ENCODE measurements at regions not wholly inside any gene's neighbourhood (a gene's known extent, or its start where the extent isn't known, plus 50 kb on each side); places are given as distances from the start of the nearest gene placed in this dataset.

DNA sequence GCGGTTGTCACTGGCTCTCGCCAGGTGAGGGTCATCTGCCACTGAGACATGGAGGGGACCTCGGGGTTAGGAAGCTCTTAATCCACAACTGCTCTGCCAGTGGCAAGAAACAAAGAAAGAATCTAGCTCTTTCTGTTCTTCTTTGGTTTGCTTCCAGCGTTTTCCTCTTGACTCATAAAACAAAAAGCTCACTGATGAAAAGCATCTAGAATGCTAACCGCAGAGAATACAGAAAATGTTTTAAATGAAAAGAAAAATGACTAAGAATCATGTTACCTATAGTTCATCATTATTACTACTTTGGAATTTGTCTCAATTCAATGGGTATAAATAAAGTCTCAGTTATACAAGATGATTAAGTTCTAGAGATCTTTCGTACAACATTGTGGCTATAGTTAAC lies 274.8 kb upstream of the TENM3 start:
- DNase-seq: no peak

DNA sequence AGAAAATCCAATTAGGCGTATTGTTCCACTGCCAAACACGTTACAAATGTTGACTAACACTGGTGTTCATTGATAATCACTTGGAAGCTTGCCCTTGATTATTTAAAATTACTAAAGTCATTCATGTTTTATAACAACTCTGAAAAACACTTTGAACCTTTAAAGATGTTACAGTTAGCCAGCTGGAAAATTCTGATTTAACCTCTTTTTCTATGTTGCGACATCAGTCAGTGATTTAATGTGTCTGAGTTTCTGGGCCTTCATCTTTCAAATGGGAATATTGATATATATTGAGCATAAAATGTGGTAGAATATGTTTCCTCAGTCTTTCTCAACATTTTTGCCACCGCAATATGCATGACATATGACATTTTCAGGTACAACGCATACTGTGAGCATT lies 274.1 kb upstream of the TENM3 start:
- DNase-seq: no peak

DNA sequence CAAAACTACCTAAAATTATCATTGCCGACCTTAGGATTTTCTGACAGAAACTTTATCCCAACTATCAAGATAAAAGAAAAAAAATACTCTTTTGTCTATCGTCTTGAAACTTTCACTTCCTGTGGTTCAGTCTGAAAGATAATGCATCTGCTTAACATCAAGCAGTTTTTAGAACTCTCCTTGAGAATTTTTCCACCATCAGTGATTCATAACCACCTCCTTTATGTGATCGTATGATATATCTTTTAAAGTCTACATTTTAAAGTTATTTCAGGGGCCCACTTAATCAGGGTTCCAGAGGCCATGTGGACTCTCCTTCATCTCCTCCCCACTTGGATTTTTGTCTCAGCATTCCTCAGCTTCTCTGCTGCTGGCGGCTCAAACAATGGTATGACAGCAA lies 272.8 kb upstream of the TENM3 start:
- DNase-seq: no peak

DNA sequence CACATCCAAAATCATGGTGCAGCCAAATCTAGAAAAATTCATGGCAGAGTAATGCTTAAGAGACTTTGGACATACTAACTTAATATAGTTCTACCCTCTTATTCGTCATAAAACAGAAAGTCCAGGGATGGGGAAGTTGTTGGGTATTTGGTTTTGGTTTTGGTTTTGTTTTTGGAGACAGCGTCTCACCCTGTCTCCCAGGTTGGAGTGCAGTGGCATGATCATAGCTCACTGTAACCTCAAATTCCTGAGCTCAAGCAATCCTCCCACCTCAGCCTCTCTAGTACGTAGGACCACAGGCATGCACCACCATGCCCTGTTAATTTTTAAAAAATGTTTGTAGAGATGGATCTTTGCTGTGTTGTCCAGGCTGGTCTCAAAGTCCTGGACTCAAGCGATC lies 271.8 kb upstream of the TENM3 start:
- DNase-seq: no peak

DNA sequence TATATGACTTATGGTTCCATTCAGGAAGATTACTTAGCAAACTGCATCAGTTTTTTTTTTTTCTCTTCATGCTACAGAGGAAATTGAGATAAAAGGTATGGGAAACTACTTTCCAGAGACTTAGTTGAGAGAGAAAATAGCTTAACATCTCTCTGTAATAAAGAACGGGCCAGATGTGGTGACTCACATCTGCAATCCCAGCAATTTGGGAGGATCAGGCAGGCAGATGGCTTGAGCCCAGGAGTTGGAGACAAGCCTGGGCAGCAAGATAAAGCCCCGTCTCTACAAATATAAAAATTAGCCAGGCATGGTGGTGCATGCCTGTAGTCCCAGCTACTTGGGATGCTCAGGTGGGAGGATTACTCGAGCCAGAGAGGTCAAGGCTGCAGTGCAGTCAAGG lies 271.2 kb upstream of the TENM3 start:
- DNase-seq: no peak

DNA sequence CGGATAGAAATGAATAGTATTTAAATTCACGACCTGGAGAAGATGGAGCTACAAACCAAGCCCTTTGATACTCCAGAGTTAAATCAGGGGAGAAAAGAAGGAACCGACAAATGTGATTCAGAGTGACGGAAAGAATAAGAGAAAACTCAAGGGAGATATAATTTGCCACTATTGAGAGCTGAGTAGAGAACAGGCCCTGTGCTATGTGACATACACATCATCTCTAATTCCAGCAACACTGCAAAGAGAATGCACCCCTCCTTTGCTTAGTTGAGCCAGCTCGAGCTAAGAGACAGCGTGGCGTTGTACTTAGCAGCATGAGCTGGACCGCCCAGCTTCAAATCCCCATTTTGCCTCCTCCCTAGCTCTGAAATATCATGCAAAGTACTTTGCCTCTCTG lies 266.4 kb upstream of the TENM3 start:
- DNase-seq: no peak

DNA sequence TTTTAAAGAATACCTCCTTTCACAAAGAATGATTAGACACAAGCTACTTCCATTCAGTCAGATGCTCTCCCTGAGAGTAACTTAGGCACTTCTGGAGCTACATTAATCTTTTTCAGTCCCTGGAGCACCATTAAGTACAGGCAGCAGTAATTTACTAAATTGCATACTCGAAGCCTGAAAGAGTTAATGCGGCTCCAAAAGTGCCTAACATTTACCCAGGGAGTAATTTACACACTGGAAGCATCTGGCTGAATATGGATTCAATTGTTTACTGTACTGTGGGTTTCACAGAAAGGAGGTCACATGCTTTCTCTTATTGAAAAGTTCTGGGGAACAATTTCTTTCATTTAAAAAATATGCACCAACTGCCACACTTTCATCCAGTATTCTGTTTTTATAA lies 260.8 kb upstream of the TENM3 start:
- no peak for DNase-seq

DNA sequence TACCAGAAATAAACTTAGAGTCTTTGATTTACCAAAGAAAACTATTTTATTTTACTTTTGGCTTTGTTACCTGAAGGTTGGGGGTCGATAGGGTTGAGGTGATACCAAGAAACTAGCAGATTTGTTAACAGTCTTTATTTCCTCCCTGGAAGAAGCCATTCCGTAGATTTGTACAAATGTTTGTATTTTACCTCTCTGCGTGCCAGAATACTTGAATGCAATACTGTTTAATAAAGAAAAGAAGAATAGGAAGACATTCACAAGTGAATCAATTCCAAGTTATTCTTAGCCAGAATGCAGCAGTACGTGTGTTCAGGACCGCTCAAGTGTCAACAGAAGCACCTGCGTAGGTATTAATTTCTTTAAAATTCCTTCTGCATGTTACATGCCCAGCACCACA lies 260.3 kb upstream of the TENM3 start:
- no peak for DNase-seq

DNA sequence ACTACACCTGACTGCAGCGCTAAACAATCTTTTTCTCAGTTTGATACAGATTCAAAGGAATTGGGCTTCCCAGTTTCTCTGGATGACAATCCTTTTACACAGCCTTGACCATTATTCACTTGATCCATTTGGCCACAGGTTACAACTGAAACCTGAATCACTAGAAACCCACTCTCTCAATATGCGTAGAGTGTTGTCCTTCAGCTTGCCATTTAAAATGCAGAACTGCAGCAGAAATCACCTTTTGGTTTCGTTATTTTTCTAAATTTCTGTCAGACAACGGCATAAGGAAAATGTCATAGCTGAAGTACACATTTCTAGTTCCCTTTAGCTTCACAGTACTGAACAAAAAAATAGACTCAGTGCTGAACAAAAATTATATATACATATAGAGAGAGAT lies 255.8 kb upstream of the TENM3 start:
- no peak for DNase-seq

DNA sequence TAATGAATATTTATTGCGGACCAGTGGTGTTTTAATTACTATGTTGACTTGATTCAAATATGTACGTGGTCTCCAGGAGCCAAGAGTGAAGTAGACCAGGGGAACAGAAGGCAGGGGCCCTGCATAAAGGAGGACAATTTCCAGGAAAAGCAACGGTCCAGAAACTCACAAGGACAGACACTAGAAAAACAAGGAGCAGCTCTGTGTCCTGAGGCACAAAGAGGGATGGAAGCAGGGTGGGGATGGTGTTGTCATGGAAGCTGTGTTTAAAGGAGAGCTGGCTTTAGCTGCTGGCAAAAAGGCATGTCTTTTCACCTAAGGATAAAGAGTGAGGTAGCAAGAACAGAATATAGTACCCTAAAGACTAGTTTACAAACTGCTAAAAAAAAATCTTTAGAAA lies 254.1 kb upstream of the TENM3 start:
- no peak for DNase-seq

DNA sequence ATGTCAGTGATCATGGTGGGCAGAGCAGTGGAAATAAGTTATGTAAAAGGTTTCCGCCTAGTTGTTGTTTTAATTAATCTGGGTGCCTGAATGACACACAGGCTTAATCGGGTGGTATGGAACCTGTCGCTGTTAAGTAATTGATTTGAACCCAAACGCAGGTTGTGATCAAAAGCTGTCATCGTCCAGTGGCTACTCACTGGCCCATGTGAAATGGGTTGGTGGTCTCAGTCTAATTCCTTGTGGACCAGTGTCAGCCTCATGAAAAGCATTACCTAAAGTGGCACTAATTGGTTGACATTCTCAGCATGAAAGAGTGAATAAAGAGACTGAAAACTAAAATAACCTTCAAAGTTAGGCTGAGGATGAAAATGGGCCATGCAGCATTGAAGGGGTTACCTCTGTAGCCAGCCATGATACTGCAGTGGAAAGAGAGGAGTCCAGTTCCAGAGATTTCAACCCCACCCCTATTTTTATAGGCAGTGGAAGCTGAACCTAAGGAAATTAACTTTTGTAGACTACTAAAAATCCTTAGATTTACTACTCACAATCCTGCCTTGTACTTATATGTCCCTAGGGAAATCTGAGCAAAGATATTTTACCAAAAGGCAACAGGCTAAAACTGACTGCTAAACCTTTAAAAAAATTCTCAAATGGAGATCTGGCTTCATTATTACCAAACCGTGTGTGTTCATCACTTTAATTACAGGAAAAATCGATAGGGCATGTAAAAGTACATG lies 251.7 kb upstream of the TENM3 start:
- DNase-seq: no peak

DNA sequence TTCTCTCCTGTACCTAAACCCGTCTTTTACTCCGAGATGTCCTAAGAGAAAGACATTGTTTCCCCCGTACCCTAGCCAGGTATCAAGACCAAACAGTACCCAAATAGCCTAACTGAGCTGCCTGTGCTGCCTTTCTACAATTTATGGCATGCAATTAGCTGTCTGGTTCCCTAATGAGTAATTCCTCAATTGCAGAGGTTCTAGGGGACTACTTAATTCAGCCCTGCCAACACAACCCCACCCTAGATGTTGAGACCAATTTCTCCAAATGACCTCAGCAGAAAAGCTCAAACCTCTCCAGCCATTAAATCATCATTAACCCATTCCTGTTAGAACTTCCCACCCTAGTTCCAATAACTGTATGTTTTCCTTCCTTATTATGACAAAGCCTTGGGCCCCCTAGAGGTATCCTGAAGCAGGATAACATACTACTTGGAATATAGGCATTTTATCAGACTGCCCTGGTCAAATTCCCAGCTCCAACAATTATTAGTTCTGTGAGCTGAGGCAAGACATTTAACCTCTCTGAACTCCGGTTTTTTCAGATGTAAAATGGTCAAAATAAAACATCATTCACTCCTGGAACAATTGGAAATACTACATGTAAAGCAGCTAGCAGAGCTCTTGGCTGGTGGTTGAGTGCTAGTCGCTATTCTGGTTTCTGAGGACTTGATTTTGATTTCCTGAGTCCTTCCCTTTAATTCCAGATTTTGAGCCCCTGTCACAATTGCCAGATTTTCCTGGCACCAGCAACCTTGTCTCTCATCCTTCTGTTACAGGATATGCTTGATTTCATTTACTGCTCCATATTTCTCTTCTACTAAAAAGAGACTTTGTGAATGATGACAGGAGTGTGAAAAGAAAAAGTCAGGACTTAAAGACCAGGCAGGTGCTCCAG lies 244.6 kb upstream of the TENM3 start:
- DNase-seq: no peak

DNA sequence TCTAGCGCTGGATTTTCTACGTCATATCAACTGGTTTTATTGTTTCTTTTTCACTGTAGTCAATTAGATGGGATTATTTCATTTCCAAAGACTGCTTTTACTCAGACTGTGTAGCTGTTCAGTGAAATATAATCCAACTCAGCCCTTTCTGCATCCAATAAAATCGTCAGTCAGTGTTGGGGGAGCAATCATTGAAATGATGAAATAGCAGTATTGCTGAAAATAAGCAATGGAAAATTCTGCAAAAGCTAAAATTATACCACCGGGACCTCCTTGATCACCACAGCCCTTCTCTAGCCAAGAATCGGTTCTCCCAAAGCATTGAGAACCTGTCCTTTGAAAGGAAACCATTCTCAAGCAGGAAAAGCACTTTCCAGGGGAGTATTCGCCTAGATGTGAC lies 243.1 kb upstream of the TENM3 start:
- no peak for DNase-seq

DNA sequence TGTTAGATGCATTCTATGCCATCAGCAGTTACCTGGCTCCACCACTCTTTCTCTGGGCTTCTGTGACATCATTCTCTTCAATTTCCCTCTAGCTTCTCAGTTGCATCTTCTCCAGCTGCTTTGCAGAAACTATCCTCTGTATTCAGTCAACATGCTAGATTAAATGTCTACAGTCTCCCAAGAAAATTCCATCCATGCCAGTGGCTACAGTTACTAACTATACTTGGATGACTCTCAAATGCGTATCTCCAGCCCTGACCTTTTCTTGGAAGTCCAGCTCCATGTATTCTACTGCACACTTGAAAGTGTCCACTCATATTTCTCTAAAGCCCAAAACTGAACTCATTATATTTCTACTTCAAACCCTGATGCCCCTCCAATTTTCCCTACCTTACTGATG lies 232.3 kb upstream of the TENM3 start:
- DNase-seq: no peak

DNA sequence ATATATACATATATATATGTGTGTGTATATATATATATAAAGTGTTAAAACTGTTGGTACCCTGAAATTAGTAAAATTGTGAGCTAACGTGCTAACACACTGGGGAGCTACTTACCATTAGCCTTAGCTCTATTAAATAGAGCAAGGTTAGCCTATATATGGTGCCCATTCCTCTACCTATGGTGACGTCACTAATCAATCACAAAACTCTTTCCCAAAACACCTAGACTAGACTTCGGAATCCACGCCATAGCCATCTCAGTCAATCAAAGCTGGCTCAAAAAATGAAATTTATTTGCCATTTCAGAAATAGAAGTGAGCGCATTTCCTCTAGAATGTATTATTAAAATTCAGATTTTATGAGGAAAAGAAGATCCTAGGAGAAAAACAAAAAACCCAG lies 229.0 kb upstream of the TENM3 start:
- DNase-seq: no peak

DNA sequence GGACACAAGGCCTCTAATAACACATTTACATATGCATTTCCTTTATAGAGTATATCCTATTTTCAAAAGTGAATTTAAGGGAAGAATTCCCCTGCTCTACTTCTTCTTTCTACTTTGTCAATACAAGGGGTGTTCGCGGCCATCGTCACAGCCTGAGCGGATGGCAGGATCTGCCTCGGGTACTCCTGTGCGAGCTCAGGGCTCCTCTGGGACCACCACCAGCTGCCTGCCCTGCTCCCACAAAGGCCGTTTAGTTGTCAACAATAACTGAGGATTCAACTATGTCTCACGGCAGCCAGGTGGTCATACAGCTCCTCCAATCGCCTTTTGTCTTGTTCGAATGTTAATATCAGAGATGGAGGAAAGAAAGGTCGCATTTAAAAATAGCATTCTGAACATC lies 228.2 kb upstream of the TENM3 start:
- DNase-seq: no peak

DNA sequence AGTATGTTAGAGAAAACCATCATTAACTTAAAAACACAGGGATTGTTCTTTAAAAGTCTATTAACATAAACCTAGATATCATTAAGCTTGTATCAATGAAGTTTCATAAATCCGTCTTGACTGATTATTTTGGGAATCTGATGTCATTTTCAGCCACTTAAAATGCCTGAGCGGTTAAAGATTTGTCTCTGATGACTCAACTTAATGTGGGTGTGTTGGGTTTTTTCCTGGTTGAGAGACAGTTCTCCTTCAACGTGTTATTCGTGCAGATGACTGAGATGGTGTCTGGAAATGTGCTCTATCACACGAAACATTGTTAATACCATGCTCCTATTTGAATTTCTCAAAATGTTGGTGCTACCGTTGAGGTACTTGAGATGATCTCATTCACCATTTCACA lies 227.3 kb upstream of the TENM3 start:
- no peak for DNase-seq

DNA sequence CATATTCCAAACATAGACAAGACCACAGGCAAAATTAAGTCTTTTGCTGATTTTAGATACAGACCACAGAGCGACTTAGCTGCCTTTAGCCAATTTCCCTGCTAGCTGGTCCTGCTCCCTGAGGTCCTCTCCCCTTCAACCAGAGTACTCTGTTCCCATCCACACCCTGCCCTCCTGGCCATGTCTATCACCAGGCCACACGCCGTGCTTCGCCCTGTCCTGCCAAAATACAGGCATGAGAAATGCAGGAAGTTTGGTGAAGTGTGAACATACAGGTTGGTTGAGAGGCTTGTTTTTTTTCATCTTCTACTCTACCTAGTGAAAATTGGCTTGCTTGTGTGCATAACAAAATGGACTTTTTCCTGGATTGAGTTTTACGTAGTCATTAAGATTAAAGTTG lies 226.2 kb upstream of the TENM3 start:
- DNase-seq: no peak

DNA sequence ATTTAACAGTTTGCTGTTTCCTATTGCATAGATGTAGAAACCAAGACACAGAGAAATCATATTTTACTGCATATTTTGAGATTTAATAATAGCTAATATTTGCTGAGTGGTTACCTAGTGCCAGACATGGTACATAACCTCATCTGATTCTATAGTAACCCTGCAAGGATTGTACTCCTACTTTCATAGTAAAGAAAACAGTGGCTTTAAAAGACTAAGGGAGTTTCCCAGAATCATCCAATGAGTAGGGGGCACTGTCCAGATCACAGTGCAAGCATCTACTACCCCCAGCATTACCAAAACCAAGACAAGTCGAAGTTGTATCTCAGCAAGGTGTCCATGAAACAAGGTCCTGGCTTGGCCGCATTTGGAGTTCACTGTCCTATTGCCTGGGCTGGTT lies 224.5 kb upstream of the TENM3 start:
- no peak for DNase-seq

DNA sequence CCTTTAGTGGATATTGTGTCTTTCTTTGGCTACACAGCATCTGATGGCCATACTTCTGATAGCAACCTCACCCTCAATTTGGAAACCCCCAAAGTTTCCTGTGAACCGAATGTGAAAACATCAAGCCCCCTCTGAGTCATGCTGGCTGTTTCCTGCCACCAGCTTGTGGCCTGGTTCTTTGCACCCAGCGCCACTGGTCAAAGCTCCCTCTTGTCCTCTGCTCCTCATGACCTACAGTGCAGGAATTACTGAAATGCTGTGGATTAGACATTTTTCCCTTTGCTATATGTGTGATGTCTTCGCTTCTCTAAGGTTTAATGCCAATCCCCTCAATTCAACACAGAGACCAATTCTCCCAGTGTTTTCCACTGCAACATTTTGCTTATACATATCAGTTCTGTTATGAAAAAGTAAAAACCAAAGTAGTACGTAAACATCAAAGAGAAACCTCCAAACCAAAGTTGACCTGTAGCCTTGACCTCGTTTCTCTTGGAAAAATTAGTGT lies 224.0 kb upstream of the TENM3 start:
- no peak for DNase-seq

DNA sequence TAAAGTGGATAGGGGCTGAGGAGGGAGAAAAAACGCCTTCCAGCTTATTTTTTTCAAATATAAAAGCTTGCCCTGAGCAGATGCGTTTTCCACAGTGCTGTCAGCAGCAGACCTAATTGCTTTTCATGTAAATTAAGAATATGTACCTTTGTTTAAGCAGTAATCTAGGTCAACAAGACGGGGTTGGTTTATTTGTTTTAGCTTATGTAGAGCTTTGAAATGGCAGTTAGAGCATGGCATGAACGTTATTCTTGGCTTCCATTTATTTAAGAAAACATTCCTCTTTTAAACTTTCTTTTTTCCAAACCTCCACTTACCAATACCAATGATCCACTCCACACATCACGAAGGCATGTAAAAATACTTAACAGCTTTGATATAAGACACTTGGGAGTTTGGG lies 220.3 kb upstream of the TENM3 start:
- DNase-seq: no peak

DNA sequence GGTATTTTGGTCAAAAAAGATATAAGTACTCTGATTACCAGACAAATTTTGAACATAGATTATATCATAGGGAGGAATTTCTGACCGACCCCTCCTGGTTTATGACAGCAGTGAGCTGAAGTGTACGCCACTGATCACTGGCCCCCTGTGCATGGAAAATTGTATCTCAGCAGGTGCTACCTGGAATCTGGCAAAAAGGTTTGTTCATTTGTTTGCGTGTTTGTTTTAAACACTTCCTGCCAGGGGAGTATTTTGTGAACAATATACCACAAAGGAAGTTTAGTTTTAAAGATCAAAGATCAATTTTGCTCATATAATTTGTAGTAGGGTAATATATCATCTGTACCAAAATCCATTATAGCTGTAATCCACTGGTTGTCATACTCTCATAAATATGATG lies 219.7 kb upstream of the TENM3 start:
- no peak for DNase-seq

DNA sequence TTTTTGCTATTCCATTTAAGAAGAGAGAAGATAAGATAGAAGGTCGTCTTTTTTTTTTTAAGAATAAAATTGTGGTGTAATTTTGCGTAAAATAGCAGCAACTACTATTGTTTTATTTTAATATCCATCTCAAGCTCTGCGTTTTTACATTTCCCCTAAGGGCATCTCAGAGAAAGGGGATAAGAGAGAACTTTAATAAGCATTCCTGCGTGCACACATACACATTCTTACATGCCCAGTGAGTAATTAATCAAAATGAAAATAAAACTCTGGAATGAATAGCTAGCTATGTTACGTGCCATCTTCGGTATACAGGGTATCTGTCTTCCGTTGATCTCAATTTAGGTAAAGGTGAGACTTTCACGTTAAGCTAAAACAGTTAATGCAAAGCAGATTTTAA lies 200.3 kb upstream of the TENM3 start:
- no peak for DNase-seq

DNA sequence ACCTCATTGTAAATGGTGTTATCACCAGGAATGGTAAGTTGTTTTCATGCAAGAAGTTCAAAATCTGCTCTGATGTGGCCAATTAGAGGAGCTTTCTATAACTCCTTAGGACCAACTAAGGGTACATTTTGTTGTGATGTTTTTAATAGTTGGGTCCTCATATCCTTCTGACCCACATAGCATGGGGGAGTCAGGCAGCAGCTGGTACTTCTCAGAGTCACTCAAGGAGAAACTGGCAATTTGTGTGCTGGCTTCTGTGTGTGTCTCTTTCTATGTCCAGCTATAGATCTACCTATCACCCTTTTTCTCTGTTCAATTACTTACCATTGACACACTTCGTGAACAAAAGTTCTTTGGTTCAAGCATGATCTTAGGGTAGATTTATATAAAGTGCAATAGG lies 194.3 kb upstream of the TENM3 start:
- no peak for DNase-seq

DNA sequence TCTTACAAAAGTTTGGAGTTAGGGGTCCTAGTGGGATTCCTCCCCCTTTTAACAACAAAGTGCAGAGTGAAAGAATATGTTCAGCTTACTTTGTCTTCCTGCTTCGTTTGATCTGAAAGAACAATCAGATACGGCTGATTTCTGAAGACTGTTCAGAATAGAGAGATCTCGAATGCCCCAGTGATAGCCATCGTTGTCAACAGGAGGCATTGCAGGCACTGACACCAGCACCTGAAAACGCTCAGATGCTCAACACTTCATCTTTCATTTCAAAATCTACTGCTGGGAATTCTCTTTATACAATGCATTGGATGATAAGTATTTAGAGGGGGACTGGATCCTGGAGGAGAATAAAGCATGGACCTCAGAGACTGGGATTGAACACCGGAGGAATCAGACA lies 186.3 kb upstream of the TENM3 start:
- DNase-seq: no peak
